Anterior cingulate cortex (tissue), 58 donors: ENCODE measurements at regions not wholly inside any gene's neighbourhood (a gene's known extent, or its start where the extent isn't known, plus 50 kb on each side); places are given as distances from the start of the nearest gene placed in this dataset.
"Not testable (repeated sequence)": the region's sequence is repeated elsewhere in the genome, so short reads cannot be mapped to it uniquely, and the experiment has no call there.

Experiments used
- DNase-seq, 58 donors: peaks; one replicate each; lab custom pipeline; 2025; lab: John Stamatoyannopoulos, UW

GRCh38 chr6:22349051-22349450 lies 52.2 kb upstream of the PRL start:
- no peak for DNase-seq

GRCh38 chr6:22349528-22349927 lies 52.7 kb upstream of the PRL start:
- no peak for DNase-seq

- DNase-seq = no peak
These were observed 53.3 kb upstream of the PRL start for GRCh38 chr6:22350109-22350508.

- no peak for DNase-seq
These were observed 56.3 kb upstream of the PRL start for GRCh38 chr6:22353101-22353500.

- DNase-seq = no peak
These were observed 59.6 kb upstream of the PRL start for GRCh38 chr6:22356362-22356940.

- no peak for DNase-seq
These were observed 60.9 kb upstream of the PRL start for GRCh38 chr6:22357724-22358189.

GRCh38 chr6:22361576-22361975 lies 64.7 kb upstream of the PRL start:
- DNase-seq = no peak

- DNase-seq = no peak
These were observed 65.5 kb upstream of the PRL start for GRCh38 chr6:22362361-22362760.

- no peak for DNase-seq
These were observed 66.4 kb upstream of the PRL start for GRCh38 chr6:22363166-22363713.

GRCh38 chr6:22363714-22364239 lies 66.9 kb upstream of the PRL start:
- DNase-seq = no peak

- no peak for DNase-seq
These were observed 67.5 kb upstream of the PRL start for GRCh38 chr6:22364306-22364705.

GRCh38 chr6:22366214-22366613 lies 69.4 kb upstream of the PRL start:
- DNase-seq = no peak

GRCh38 chr6:22367346-22367745 lies 70.5 kb upstream of the PRL start:
- DNase-seq = no peak

GRCh38 chr6:22368794-22369193 lies 72.0 kb upstream of the PRL start:
- no peak for DNase-seq

GRCh38 chr6:22372922-22373321 lies 76.1 kb upstream of the PRL start:
- no peak for DNase-seq

GRCh38 chr6:22374950-22375349 lies 78.1 kb upstream of the PRL start:
- not testable (repeated sequence) for DNase-seq

- not testable (repeated sequence) for DNase-seq
These were observed 79.5 kb upstream of the PRL start for GRCh38 chr6:22376293-22376692.

- DNase-seq = not testable (repeated sequence)
These were observed 81.7 kb upstream of the PRL start for GRCh38 chr6:22378536-22378935.

GRCh38 chr6:22380236-22380635 lies 83.4 kb upstream of the PRL start:
- DNase-seq = no peak

- DNase-seq = no peak
These were observed 85.2 kb upstream of the PRL start for GRCh38 chr6:22381845-22382544.

- DNase-seq = no peak
These were observed 86.2 kb upstream of the PRL start for GRCh38 chr6:22383016-22383415.

- DNase-seq = no peak
These were observed 95.9 kb upstream of the PRL start for GRCh38 chr6:22392711-22393110.
